CD4-positive, alpha-beta memory T cell (primary cell): ENCODE measurements at regions not wholly inside any gene's neighbourhood (a gene's known extent, or its start where the extent isn't known, plus 50 kb on each side); places are given as distances from the start of the nearest gene placed in this dataset.
"Not testable (repeated sequence)": the region's sequence is repeated elsewhere in the genome, so short reads cannot be mapped to it uniquely, and the experiment has no call there.

ENCODE experiments used
- CTCF ChIA-PET: fragments of 350-600 bp; sonication (Branson Sonifier 250); formaldehyde crosslinking; loops from one replicate; lab custom pipeline; 2021; ENCODE audit warnings: inconsistent platforms; ENCODE audit not compliant: partially characterized antibody; lab: Charles Lee
- POLR2A ChIA-PET: fragments of 350-600 bp; sonication (Branson Sonifier 250); formaldehyde crosslinking; loops from one replicate; lab custom pipeline; 2021; ENCODE audit not compliant: partially characterized antibody; lab: Charles Lee
- DNase-seq, 5 donors: peaks; one replicate each; pipeline versions ENCODE4 v3.0.0 to v3.0.0-alpha.2; 2020 to 2022; ENCODE audit warnings: mixed read lengths in 1 of 5
- H3K27ac ChIP-seq: one replicate; pipeline ENCODE4 v1.7.0; 2013; ENCODE audit warnings: low read depth, low read length
- H3K27me3 ChIP-seq: 2 replicates; pipeline ENCODE4 v1.7.0; 2013; ENCODE audit warnings: mild to moderate bottlenecking, low read length, moderate library complexity; ENCODE audit not compliant: insufficient read depth
- H3K36me3 ChIP-seq: 2 replicates; pipeline ENCODE4 v1.7.0; 2013; ENCODE audit warnings: mild to moderate bottlenecking, low read length, moderate library complexity; ENCODE audit not compliant: insufficient read depth
- H3K4me1 ChIP-seq: 2 replicates; pipeline ENCODE4 v1.7.0; 2013; ENCODE audit warnings: mild to moderate bottlenecking, low read length, moderate library complexity; ENCODE audit not compliant: insufficient read depth
- H3K4me3 ChIP-seq, 2 donors: one replicate each; pipeline ENCODE4 v1.7.0; 2013; ENCODE audit warnings: low read length in 2 of 2, mild to moderate bottlenecking in 1 of 2
- H3K9me3 ChIP-seq, 2 donors: one replicate each; pipeline ENCODE4 v1.7.0; 2013; ENCODE audit warnings: low read length in 2 of 2, control low read depth in 1 of 2; ENCODE audit not compliant: control insufficient read depth in 1 of 2
- H3K27ac Mint-ChIP-seq, 7 donors: one replicate each; pipeline ENCODE4 v1.8.0; 2020 to 2021; ENCODE audit warnings: mixed read lengths in 7 of 7, mild to moderate bottlenecking in 6 of 7, inconsistent platforms in 3 of 7, moderate library complexity in 3 of 7
- H3K27me3 Mint-ChIP-seq, 2 donors: one replicate each; pipeline ENCODE4 v1.8.0; 2020 to 2021; ENCODE audit warnings: mixed read lengths in 2 of 2
- H3K36me3 Mint-ChIP-seq, 2 donors: one replicate each; pipeline ENCODE4 v1.8.0; 2020 to 2021; ENCODE audit warnings: mixed read lengths in 2 of 2, inconsistent platforms in 1 of 2, mild to moderate bottlenecking in 1 of 2
- H3K4me1 Mint-ChIP-seq, 4 donors: one replicate each; pipeline ENCODE4 v1.8.0; 2020 to 2021; ENCODE audit warnings: mixed read lengths in 4 of 4, mild to moderate bottlenecking in 1 of 4
- H3K4me3 Mint-ChIP-seq, 8 donors: one replicate each; pipeline ENCODE4 v1.8.0; 2020 to 2021; ENCODE audit warnings: mixed read lengths in 8 of 8, mild to moderate bottlenecking in 7 of 8, moderate library complexity in 6 of 8, inconsistent platforms in 3 of 8
- H3K9me3 Mint-ChIP-seq, 8 donors: one replicate each; pipeline ENCODE4 v1.8.0; 2020 to 2021; ENCODE audit warnings: mixed read lengths in 8 of 8, mild to moderate bottlenecking in 5 of 8, inconsistent platforms in 3 of 8, moderate library complexity in 1 of 8
- intact Hi-C: fragments of 100-400 bp; cut with micrococcal nuclease; formaldehyde crosslinking; loops from one replicate; pipeline ENCODE4 v1.15.1; 2023

DNA sequence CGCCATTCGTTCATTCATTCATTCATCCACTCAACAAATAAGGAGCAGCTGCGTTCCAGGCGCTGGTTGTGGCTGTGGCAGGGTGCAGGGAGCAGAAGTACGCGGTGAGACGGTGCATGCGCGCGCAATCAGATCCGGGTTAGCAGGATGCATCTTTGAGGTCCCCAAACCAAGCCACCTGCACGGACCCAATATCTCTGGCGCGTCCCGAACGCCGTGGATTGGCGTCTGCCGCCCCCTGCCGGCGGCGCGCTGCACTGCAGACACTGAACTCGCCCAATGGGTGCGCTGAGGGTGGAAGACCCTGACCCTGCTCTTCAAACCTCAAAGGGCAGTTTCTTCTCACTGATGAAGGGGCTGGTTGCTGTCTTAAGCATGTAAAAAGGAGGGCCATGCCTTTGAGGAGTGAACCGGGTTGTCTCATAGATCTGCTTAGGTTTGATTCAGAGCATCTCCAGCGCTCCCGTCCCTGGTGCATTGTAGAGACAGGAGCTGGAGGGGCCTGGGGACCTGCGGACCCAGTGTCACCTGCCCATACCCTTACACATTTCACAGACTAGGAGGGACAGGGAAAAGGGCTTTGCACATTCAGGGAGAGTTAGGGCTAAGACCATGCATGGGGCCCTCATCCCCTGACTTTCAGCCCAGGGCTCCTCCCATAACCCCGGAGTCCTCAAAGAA is 102.5 kb downstream of the RAMP3 start:
- peaks cover 0 to 2% (median 0%) of the 10 kb centered on the region in 4 donors for H3K4me1 Mint-ChIP-seq
- Histone ChIP-seq H3K4me3 (no peak overlapping the region), H3K27ac (no peak overlapping the region), H3K27me3 (no peaks in the 10 kb centered on the region), H3K4me1 (no peaks in the 10 kb centered on the region), H3K9me3 (no peaks in the 10 kb centered on the region), H3K36me3 (no peaks in the 10 kb centered on the region)
- H3K9me3 Mint-ChIP-seq = peaks cover 0 to 7% (median 2%) of the 10 kb centered on the region in 8 donors
- H3K27me3 Mint-ChIP-seq = peaks cover 10 to 24% of the 10 kb centered on the region in 2 donors
- peak overlapping the region in 1 of 8 donors; percentile 51 for H3K4me3 Mint-ChIP-seq
- peak in 4 of 5 donors; percentile 54 to 60 (median 58) for DNase-seq
- no peak overlapping the region for H3K27ac Mint-ChIP-seq
- CTCF ChIA-PET = interaction anchor here (0.8 to 4.5 kb wide), 11 partner anchors 9 to 404 kb away, joined by 3 to 40 read pairs (median 4); partner anchors contain the start of gene RAMP3
- POLR2A ChIA-PET = no interaction called here
- intact Hi-C loops = loop anchor here (2.0 kb wide), 1 partner anchor 595 kb away; no protein-coding TSS in a partner anchor
- no peaks in the 10 kb centered on the region for H3K36me3 Mint-ChIP-seq

DNA sequence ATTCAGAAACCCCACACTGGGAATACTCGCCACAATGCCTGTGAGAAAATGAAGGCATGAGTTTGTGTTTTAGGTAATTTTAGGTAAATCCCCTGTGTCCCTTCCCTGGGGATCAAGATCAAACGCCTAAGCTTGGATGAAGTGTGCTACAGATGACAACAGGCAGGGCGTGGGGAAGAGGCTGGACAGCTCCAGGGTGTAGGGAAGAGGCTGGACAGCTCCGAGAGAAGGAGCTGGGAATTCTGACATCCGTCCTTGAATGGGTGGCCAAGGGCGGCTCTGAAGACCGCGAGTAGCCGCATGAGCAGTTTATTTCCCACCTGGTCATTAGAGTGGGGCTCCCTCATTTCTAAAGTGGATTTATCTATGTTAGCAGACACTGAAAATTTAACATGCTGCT is 109.7 kb downstream of the RAMP3 start:
- intact Hi-C loops = no loop called here
- Mint-ChIP-seq H3K27me3 (peaks cover 15 to 23% of the 10 kb centered on the region in 2 donors), H3K27ac (no peak overlapping the region), H3K9me3 (peaks cover 0 to 7% (median 3%) of the 10 kb centered on the region in 8 donors), H3K4me1 (no peaks in the 10 kb centered on the region), H3K4me3 (no peak overlapping the region), H3K36me3 (peaks cover 0 to 3% of the 10 kb centered on the region in 2 donors)
- H3K4me3 ChIP-seq = no peak overlapping the region
- ChIA-PET POLR2A (no interaction called here), CTCF (no interaction called here)
- H3K36me3 ChIP-seq = no peaks in the 10 kb centered on the region
- no peak overlapping the region for H3K27ac ChIP-seq
- no peaks in the 10 kb centered on the region for H3K4me1 ChIP-seq
- no peak for DNase-seq
- H3K9me3 ChIP-seq = no peaks in the 10 kb centered on the region
- H3K27me3 ChIP-seq = no peaks in the 10 kb centered on the region

DNA sequence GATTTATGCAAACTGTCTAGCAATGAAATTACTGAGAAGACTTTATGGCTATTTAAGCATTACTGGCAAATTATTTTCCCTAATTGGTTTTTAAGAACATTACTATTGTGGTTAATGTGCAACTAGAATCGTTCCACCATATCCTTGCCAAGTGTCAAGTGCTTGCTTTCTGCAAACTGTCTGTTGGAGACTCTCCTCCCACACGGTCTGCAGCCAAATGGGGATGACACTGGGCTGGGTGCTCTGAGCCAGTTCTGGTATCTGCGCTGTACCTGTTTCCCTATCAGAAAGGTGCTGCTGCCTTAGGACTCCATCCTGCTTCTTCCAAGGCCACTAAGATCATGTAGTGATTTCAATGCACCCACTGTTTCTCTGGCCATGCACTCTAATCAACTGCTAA is 110.4 kb downstream of the RAMP3 start:
- H3K27ac ChIP-seq = no peak overlapping the region
- no peak for DNase-seq
- no peak overlapping the region for H3K4me3 ChIP-seq
- Mint-ChIP-seq H3K27me3 (peaks cover 15 to 23% of the 10 kb centered on the region in 2 donors), H3K4me3 (no peak overlapping the region), H3K27ac (no peak overlapping the region), H3K9me3 (peaks cover 0 to 6% (median 2%) of the 10 kb centered on the region in 8 donors), H3K36me3 (peaks cover 0 to 3% of the 10 kb centered on the region in 2 donors), H3K4me1 (no peaks in the 10 kb centered on the region)
- H3K9me3 ChIP-seq = no peaks in the 10 kb centered on the region
- ChIA-PET POLR2A (no interaction called here), CTCF (no interaction called here)
- H3K36me3 ChIP-seq = no peaks in the 10 kb centered on the region
- intact Hi-C loops = no loop called here
- no peaks in the 10 kb centered on the region for H3K4me1 ChIP-seq
- no peaks in the 10 kb centered on the region for H3K27me3 ChIP-seq

DNA sequence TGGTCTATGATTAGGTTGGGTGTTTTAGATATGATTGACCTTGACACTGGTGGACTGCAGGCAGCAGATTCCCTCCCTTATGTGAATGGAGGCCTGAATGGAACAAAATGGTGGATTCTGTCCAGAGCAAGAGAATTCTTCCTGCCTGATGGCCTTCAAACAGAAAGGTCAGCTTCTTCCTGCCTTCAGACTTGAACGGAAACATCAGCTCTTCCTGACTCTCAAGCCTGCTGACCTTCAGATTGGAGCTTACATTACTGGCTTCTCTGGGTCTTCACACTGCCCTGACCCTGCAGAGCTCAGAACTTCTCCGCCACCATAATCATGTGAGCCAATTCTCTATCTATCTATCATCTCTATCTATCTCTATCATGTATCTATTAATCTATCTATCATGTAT is 111.6 kb downstream of the RAMP3 start:
- Histone ChIP-seq H3K9me3 (no peaks in the 10 kb centered on the region), H3K36me3 (no peaks in the 10 kb centered on the region), H3K27ac (no peak overlapping the region), H3K27me3 (no peaks in the 10 kb centered on the region), H3K4me3 (no peak overlapping the region), H3K4me1 (no peaks in the 10 kb centered on the region)
- intact Hi-C loops = no loop called here
- Mint-ChIP-seq H3K4me3 (no peak overlapping the region), H3K27ac (no peak overlapping the region), H3K27me3 (peaks cover 14 to 21% of the 10 kb centered on the region in 2 donors), H3K36me3 (peaks cover 0 to 3% of the 10 kb centered on the region in 2 donors), H3K4me1 (no peaks in the 10 kb centered on the region), H3K9me3 (peaks cover 0 to 3% (median 0%) of the 10 kb centered on the region in 8 donors)
- CTCF ChIA-PET = interaction anchor here (0.7 kb wide), 1 partner anchor 10 kb away, joined by 4 read pairs; no protein-coding TSS in a partner anchor
- DNase-seq = no peak
- POLR2A ChIA-PET = no interaction called here

DNA sequence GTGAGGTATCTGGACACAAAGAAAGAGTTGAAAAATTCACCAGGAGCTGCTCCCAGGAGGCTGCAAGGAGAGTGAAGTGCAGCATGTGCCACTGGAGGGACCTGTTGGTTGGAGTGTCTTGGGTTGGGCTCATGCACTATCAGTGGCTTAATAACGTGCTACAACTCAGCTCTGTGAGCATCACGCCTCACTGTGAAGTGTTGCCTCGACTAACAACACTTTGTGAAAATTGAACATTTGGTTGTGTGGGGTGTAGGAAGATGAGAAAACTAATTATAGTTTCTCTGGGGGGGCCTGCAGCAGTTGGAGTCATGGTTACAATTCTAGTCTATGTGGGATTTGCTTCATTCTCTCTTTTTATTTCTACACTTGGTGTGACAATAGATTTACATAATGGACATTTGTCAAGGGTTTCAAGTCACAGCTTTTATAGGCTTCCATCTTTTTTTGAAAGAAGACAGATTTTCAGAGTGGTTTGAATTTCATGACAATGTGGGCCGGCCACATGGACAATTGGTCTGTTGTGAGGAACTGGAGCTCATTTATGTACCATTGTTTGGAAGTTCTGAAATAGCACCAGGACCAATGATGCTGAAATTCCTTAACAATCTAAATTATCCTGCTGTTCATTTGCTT is 121.3 kb downstream of the RAMP3 start:
- Histone ChIP-seq H3K9me3 (no peaks in the 10 kb centered on the region), H3K27me3 (no peaks in the 10 kb centered on the region), H3K36me3 (no peaks in the 10 kb centered on the region), H3K4me1 (no peaks in the 10 kb centered on the region), H3K27ac (no peak overlapping the region), H3K4me3 (no peak overlapping the region)
- Mint-ChIP-seq H3K4me1 (no peaks in the 10 kb centered on the region), H3K4me3 (no peak overlapping the region), H3K36me3 (no peaks in the 10 kb centered on the region), H3K27me3 (peaks cover 15 to 26% of the 10 kb centered on the region in 2 donors), H3K27ac (no peak overlapping the region), H3K9me3 (peaks cover 0 to 7% (median under 1%) of the 10 kb centered on the region in 8 donors)
- intact Hi-C loops = no loop called here
- POLR2A ChIA-PET = no interaction called here
- CTCF ChIA-PET = no interaction called here
- no peak for DNase-seq

DNA sequence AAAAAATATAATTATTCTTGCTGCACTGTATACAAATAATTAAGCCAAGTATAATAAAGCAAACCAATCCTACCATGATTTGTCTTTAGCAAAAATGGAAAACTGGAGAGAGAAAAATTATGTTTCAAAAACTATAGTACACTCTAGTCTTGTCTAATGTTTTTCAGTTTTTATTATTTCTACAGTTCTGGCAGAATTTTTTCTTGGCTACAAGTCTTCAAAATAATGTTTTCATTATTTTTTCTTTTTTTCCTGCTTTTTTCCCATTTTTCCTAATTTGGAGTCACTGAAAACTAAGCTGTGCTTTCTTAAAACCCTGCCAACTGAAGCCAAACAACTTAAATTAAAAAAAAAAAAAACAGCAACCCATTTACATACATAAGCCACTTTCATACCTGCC is 132.0 kb downstream of the RAMP3 start:
- H3K4me1 ChIP-seq, H3K27ac Mint-ChIP-seq, H3K36me3 Mint-ChIP-seq, POLR2A ChIA-PET, DNase-seq, H3K9me3 ChIP-seq, H3K4me1 Mint-ChIP-seq, H3K27ac ChIP-seq, CTCF ChIA-PET, H3K27me3 ChIP-seq, H3K36me3 ChIP-seq, H3K4me3 ChIP-seq, H3K4me3 Mint-ChIP-seq, intact Hi-C loops: not testable (repeated sequence)
- Mint-ChIP-seq H3K27me3 (peaks cover 20 to 29% of the 10 kb centered on the region in 2 donors), H3K9me3 (peaks cover 0 to 31% (median 12%) of the 10 kb centered on the region in 8 donors)

DNA sequence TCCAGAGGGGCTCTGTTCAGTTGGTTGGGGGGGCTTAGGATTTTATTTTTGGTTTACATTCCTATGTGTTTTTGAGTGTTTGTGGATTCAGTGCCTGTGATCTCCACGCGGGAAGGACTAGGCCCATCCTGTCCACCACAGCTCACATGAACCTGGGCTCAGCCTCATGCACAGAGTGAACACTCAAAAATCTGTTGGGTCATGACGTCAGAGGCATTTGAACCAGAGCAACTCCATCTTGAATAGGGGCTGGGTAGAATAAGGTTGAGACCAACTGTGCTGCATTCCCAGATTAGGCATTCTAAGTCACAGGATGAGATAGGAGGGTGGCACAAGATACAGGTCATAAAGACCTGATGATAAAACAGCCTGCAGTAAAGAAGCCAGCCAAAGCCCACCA is 133.3 kb downstream of the RAMP3 start:
- no peaks in the 10 kb centered on the region for H3K36me3 ChIP-seq
- no peaks in the 10 kb centered on the region for H3K27me3 ChIP-seq
- Mint-ChIP-seq H3K27ac (no peak overlapping the region), H3K4me1 (no peaks in the 10 kb centered on the region), H3K9me3 (peaks cover 0 to 31% (median 12%) of the 10 kb centered on the region in 8 donors), H3K4me3 (no peak overlapping the region), H3K27me3 (peaks cover 22 to 34% of the 10 kb centered on the region in 2 donors), H3K36me3 (peaks cover 0 to 5% of the 10 kb centered on the region in 2 donors)
- no peak for DNase-seq
- H3K9me3 ChIP-seq = no peaks in the 10 kb centered on the region
- H3K4me1 ChIP-seq = no peaks in the 10 kb centered on the region
- POLR2A ChIA-PET = no interaction called here
- intact Hi-C loops = no loop called here
- H3K27ac ChIP-seq = no peak overlapping the region
- no peak overlapping the region for H3K4me3 ChIP-seq
- CTCF ChIA-PET = no interaction called here
